H9 (cell line): ENCODE measurements at regions not wholly inside any gene's neighbourhood (a gene's known extent, or its start where the extent isn't known, plus 50 kb on each side); places are given as distances from the start of the nearest gene placed in this dataset.

Source experiments
- DNase-seq: peaks from one replicate; pipeline ENCODE4 v3.0.0-alpha.2; 2017
- H2AFZ ChIP-seq: one replicate; pipeline ENCODE4 v1.6.1; 2013; ENCODE audit warnings: mild to moderate bottlenecking, low read length, control low read depth, moderate library complexity
- H2AK5ac ChIP-seq: 2 replicates; pipeline ENCODE4 v1.6.1; 2013; ENCODE audit warnings: low read length, control low read depth, mixed read lengths; ENCODE audit not compliant: insufficient read length
- H2BK120ac ChIP-seq: one replicate; pipeline ENCODE4 v1.6.1; 2013; ENCODE audit warnings: low read depth, mild to moderate bottlenecking, low read length, control low read depth, inconsistent platforms; ENCODE audit not compliant: poor library complexity, severe bottlenecking
- H2BK12ac ChIP-seq: 2 replicates; pipeline ENCODE4 v1.6.1; 2013; ENCODE audit warnings: low read length, control low read depth, mixed read lengths, low read depth; ENCODE audit not compliant: insufficient read length
- H2BK15ac ChIP-seq: 2 replicates; pipeline ENCODE4 v1.6.1; 2013; ENCODE audit warnings: low read depth, low read length, control low read depth
- H2BK20ac ChIP-seq: one replicate; pipeline ENCODE4 v1.6.1; 2013; ENCODE audit warnings: low read depth, mild to moderate bottlenecking, low read length, control low read depth, inconsistent platforms; ENCODE audit not compliant: poor library complexity, severe bottlenecking
- H2BK5ac ChIP-seq: 2 replicates; pipeline ENCODE4 v1.6.1; 2013; ENCODE audit warnings: low read length, control low read depth, mixed read lengths; ENCODE audit not compliant: insufficient read length
- H3K14ac ChIP-seq: 2 replicates; pipeline ENCODE4 v1.6.1; 2013; ENCODE audit warnings: low read length, control low read depth; ENCODE audit not compliant: insufficient read depth
- H3K18ac ChIP-seq: 2 replicates; pipeline ENCODE4 v1.6.1; 2013; ENCODE audit warnings: low read depth, mild to moderate bottlenecking, mixed read lengths, low read length, control low read depth; ENCODE audit not compliant: insufficient read length
- H3K23ac ChIP-seq: 2 replicates; pipeline ENCODE4 v1.6.1; 2013; ENCODE audit warnings: low read length, control low read depth, mixed read lengths, low read depth; ENCODE audit not compliant: insufficient read length
- H3K23me2 ChIP-seq: 2 replicates; pipeline ENCODE4 v1.6.1; 2013; ENCODE audit warnings: low read depth, mild to moderate bottlenecking, mixed read lengths, low read length, control low read depth; ENCODE audit not compliant: insufficient read length, poor library complexity, severe bottlenecking
- H3K27ac ChIP-seq: 2 replicates; pipeline ENCODE4 v1.5.1; 2013; ENCODE audit warnings: low read length, control low read depth, mixed read lengths, low read depth; ENCODE audit not compliant: insufficient read length
- H3K27me3 ChIP-seq: 2 replicates; pipeline ENCODE4 v1.6.1; 2013; ENCODE audit warnings: low read length, control low read depth, inconsistent platforms; ENCODE audit not compliant: insufficient read depth
- H3K4ac ChIP-seq: 2 replicates; pipeline ENCODE4 v1.6.1; 2013; ENCODE audit warnings: low read depth, mild to moderate bottlenecking, control low read depth, inconsistent platforms, low read length, moderate library complexity
- H3K4me1 ChIP-seq: 2 replicates; pipeline ENCODE4 v1.6.1; 2013; ENCODE audit warnings: low read length, control low read depth, inconsistent platforms; ENCODE audit not compliant: insufficient read depth
- H3K4me2 ChIP-seq: 2 replicates; pipeline ENCODE4 v1.6.1; 2013; ENCODE audit warnings: low read length, control low read depth, mixed read lengths; ENCODE audit not compliant: insufficient read length, insufficient read depth
- H3K56ac ChIP-seq: 2 replicates; pipeline ENCODE4 v1.6.1; 2013; ENCODE audit warnings: low read depth, mild to moderate bottlenecking, mixed read lengths, low read length, control low read depth; ENCODE audit not compliant: insufficient read length
- H3K79me1 ChIP-seq: 2 replicates; pipeline ENCODE4 v1.6.1; 2013; ENCODE audit warnings: low read depth, mild to moderate bottlenecking, moderate library complexity, low read length, control low read depth, inconsistent platforms; ENCODE audit not compliant: insufficient read depth, poor library complexity, severe bottlenecking
- H3K79me2 ChIP-seq: 2 replicates; pipeline ENCODE4 v1.6.1; 2013; ENCODE audit warnings: low read length, control low read depth, inconsistent platforms; ENCODE audit not compliant: insufficient read depth
- H3K9ac ChIP-seq: 2 replicates; pipeline ENCODE4 v1.6.1; 2013; ENCODE audit warnings: low read length, control low read depth, mixed read lengths; ENCODE audit not compliant: insufficient read length; ENCODE audit errors: extremely low read depth
- H3K9me3 ChIP-seq: one replicate; pipeline ENCODE4 v1.6.1; 2013; ENCODE audit warnings: low read depth, low read length, inconsistent platforms; ENCODE audit not compliant: control insufficient read depth
- H3T11ph ChIP-seq: one replicate; pipeline ENCODE4 v1.6.1; 2013; ENCODE audit warnings: mild to moderate bottlenecking, low read length, control low read depth, inconsistent platforms
- H4K20me1 ChIP-seq: one replicate; pipeline ENCODE4 v1.6.1; 2013; ENCODE audit not compliant: control insufficient read depth, insufficient read length, insufficient read depth
- H4K5ac ChIP-seq: 2 replicates; pipeline ENCODE4 v1.6.1; 2013; ENCODE audit warnings: low read depth, mild to moderate bottlenecking, mixed read lengths, low read length, control low read depth; ENCODE audit not compliant: insufficient read length
- H4K8ac ChIP-seq: replicated peaks from 2 replicates; pipeline ENCODE4 v1.6.1; 2013; ENCODE audit warnings: low read length, control low read depth, mixed read lengths, low read depth; ENCODE audit not compliant: insufficient read length
- H4K91ac ChIP-seq: 2 replicates; pipeline ENCODE4 v1.6.1; 2013; ENCODE audit warnings: low read depth, mild to moderate bottlenecking, moderate library complexity, mixed read lengths, low read length, control low read depth; ENCODE audit not compliant: insufficient read length
- H3K27ac Mint-ChIP-seq, 3 experiments: 2 replicates in 2 of 3; 3 replicates in 1 of 3; pipeline ENCODE4 v1.8.0; 2020 to 2021; ENCODE audit warnings: mixed read lengths in 3 of 3, mild to moderate bottlenecking in 1 of 3, moderate library complexity in 1 of 3
- H3K27me3 Mint-ChIP-seq: 2 replicates; pipeline ENCODE4 v1.8.0; 2021; ENCODE audit warnings: low read depth, mild to moderate bottlenecking, moderate library complexity, mixed read lengths
- H3K36me3 Mint-ChIP-seq, 3 experiments: 2 replicates in 2 of 3; 3 replicates in 1 of 3; pipeline ENCODE4 v1.8.0; 2020 to 2021; ENCODE audit warnings: low read depth in 3 of 3, mixed read lengths in 3 of 3; ENCODE audit not compliant: insufficient read depth in 1 of 3
- H3K4me1 Mint-ChIP-seq, 2 experiments: 2 replicates each; pipeline ENCODE4 v1.8.0; 2020; ENCODE audit warnings: mixed read lengths in 2 of 2
- H3K4me3 Mint-ChIP-seq, 2 experiments: 2 replicates in 1 of 2; 3 replicates in 1 of 2; pipeline ENCODE4 v1.8.0; 2020 to 2021; ENCODE audit warnings: mild to moderate bottlenecking in 2 of 2, mixed read lengths in 2 of 2, moderate library complexity in 1 of 2
- H3K9me3 Mint-ChIP-seq, 2 experiments: 2 replicates in 1 of 2; 3 replicates in 1 of 2; pipeline ENCODE4 v1.8.0; 2020; ENCODE audit warnings: mild to moderate bottlenecking in 2 of 2, mixed read lengths in 2 of 2, moderate library complexity in 1 of 2
- CTCF ChIP-seq: fragments of 200-600 bp; sonication (generic); conservative IDR thresholded peaks from 3 replicates; pipeline ENCODE4 v1.8.0; 2021; ENCODE audit warnings: antibody characterized with exemption, mild to moderate bottlenecking

- no peak overlapping the region for H2AFZ ChIP-seq
- no peak for TF ChIP-seq CTCF
Observed at GRCh38 chr3:64408770-64409169, 183.5 kb upstream of the PRICKLE2 start.

More at GRCh38 chr3:64408770-64409169, 183.5 kb upstream of the PRICKLE2 start:
- Histone ChIP-seq H2BK20ac (no peak overlapping the region), H2AK5ac (no peak overlapping the region), H3K4me1 (no peaks in the 10 kb centered on the region), H3K9me3 (no peaks in the 10 kb centered on the region), H3K4me2 (no peak overlapping the region), H3K79me2 (no peaks in the 10 kb centered on the region), H2BK12ac (no peak overlapping the region), H4K20me1 (no peaks in the 10 kb centered on the region), H3K23ac (no peak overlapping the region), H3K79me1 (no peaks in the 10 kb centered on the region), H2BK120ac (no peak overlapping the region), H3K23me2 (no peaks in the 10 kb centered on the region), H4K91ac (no peak overlapping the region), H2BK5ac (no peak overlapping the region), H3K56ac (no peak overlapping the region), H3K27me3 (no peaks in the 10 kb centered on the region), H3K14ac (no peak overlapping the region), H3K4ac (no peak overlapping the region), H3K27ac (no peak overlapping the region), H3K18ac (no peak overlapping the region), H4K8ac (no peak overlapping the region), H2BK15ac (no peak overlapping the region), H3K9ac (no peak overlapping the region), H3T11ph (no peak overlapping the region), H4K5ac (no peak overlapping the region)
- Mint-ChIP-seq H3K4me3 (no peak overlapping the region), H3K36me3 (no peaks in the 10 kb centered on the region), H3K27me3 (no peaks in the 10 kb centered on the region), H3K9me3 (no peaks in the 10 kb centered on the region), H3K27ac (no peak overlapping the region), H3K4me1 (peaks cover 4 to 9% of the 10 kb centered on the region in 2 experiments)
- no peak for DNase-seq
